ENCODE measurements at regions not wholly inside any gene's neighbourhood (a gene's known extent, or its start where the extent isn't known, plus 50 kb on each side); places are given as distances from the start of the nearest gene placed in this dataset.

DNA sequence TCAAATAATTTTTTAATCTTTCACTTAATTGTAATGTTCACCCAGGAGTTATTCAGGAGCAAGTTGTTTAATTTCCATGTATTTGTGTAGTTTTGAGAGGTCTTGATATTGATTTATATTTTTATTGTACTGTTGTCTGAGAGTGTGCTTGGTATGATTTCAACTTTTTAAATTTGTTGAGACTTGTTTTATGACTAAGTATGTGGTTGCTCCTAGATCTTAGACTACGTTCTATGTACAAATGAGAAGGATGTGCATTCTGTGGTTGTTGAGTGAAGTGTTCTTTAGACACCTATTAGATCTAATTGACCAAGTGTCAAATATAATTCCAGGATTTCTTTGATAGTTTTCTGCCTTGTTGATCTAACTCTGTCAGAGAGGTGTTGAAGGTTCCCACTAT lies 353.3 kb upstream of the GNPDA2 start:
- H3K36me3 ChIP-seq, result no peaks in the 10 kb centered on the region
- DNase-seq, result no peak
- H3K27ac ChIP-seq, result no peak overlapping the region
- no peaks in the 10 kb centered on the region for H3K9me3 ChIP-seq
- intact Hi-C loops (cut with DNase I), result no loop called here
- H3K27me3 ChIP-seq, result no peaks in the 10 kb centered on the region
- no peak for TF ChIP-seq EP300 (IDR thresholded peaks at IDR 0.05)
- no peak for TF ChIP-seq POLR2A (IDR thresholded peaks at IDR 0.05)
- no peak for TF ChIP-seq CTCF (IDR thresholded peaks at IDR 0.05)
- H3K4me3 ChIP-seq, result no peak overlapping the region
- 69 to 92% (median 80%) methylated on average over 1 of the region's 1 CpG for WGBS, 3 donors
- no peaks in the 10 kb centered on the region for H3K4me1 ChIP-seq (ENCODE audit: insufficient read depth)

GRCh38 chr4:45078201-45078600 lies 351.8 kb upstream of the GNPDA2 start:
- TF ChIP-seq CTCF (IDR thresholded peaks at IDR 0.05) (no peak), POLR2A (IDR thresholded peaks at IDR 0.05) (no peak), EP300 (IDR thresholded peaks at IDR 0.05) (no peak)
- Histone ChIP-seq H3K9me3 (no peaks in the 10 kb centered on the region), H3K27ac (no peak overlapping the region), H3K27me3 (no peaks in the 10 kb centered on the region), H3K4me3 (no peak overlapping the region), H3K4me1 (ENCODE audit: insufficient read depth) (no peaks in the 10 kb centered on the region), H3K36me3 (no peaks in the 10 kb centered on the region)
- intact Hi-C loops (cut with DNase I), result no loop called here
- no peak for DNase-seq

GRCh38 chr4:45072981-45073380 lies 346.6 kb upstream of the GNPDA2 start:
- DNase-seq, result no peak
- intact Hi-C loops (cut with DNase I), result no loop called here
- H3K27me3 ChIP-seq, result no peaks in the 10 kb centered on the region
- H3K4me3 ChIP-seq, result no peak overlapping the region
- H3K9me3 ChIP-seq, result no peaks in the 10 kb centered on the region
- TF ChIP-seq POLR2A (IDR thresholded peaks at IDR 0.05) (no peak), EP300 (IDR thresholded peaks at IDR 0.05) (no peak), CTCF (IDR thresholded peaks at IDR 0.05) (no peak)
- no peak overlapping the region for H3K27ac ChIP-seq
- H3K4me1 ChIP-seq (ENCODE audit: insufficient read depth), result no peaks in the 10 kb centered on the region
- H3K36me3 ChIP-seq, result no peaks in the 10 kb centered on the region
- WGBS, 3 donors, result 75 to 93% (median 86%) methylated on average over 3 of the region's 3 CpGs

DNA sequence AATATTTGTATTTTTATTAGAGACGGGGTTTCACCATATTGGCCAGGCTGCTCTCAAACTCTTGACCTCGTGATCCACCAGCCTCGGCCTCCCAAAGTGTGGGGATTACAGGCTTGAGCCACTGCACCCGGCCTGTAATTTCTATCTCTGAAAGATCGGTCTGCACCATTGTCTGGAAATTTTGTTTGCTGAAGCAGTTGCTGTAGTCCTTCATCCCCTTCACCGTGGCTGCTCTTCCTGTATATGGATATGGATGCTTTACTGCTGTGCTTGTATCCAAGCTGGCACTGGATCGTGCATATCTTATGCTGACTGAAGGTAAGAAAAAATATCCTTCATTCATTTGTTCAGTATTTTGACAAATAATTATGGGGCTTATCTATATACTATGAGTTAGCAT lies 338.4 kb upstream of the GNPDA2 start:
- no peaks in the 10 kb centered on the region for H3K27me3 ChIP-seq
- 83 to 91% (median 85%) methylated on average over 7 of the region's 7 CpGs for WGBS, 3 donors
- intact Hi-C loops (cut with DNase I), result no loop called here
- H3K4me3 ChIP-seq, result no peak overlapping the region
- H3K36me3 ChIP-seq, result no peaks in the 10 kb centered on the region
- H3K4me1 ChIP-seq (ENCODE audit: insufficient read depth), result no peaks in the 10 kb centered on the region
- H3K27ac ChIP-seq, result no peak overlapping the region
- no peak for DNase-seq
- no peaks in the 10 kb centered on the region for H3K9me3 ChIP-seq
- TF ChIP-seq CTCF (IDR thresholded peaks at IDR 0.05), result no peak
- no peak for TF ChIP-seq POLR2A (IDR thresholded peaks at IDR 0.05)
- no peak for TF ChIP-seq EP300 (IDR thresholded peaks at IDR 0.05)

- Histone ChIP-seq H3K27ac (no peak overlapping the region), H3K4me1 (ENCODE audit: insufficient read depth) (no peaks in the 10 kb centered on the region), H3K27me3 (no peaks in the 10 kb centered on the region), H3K9me3 (no peaks in the 10 kb centered on the region), H3K36me3 (no peaks in the 10 kb centered on the region), H3K4me3 (no peak overlapping the region)
- DNase-seq, result no peak
- intact Hi-C loops (cut with DNase I), result no loop called here
- TF ChIP-seq POLR2A (IDR thresholded peaks at IDR 0.05), result no peak
- TF ChIP-seq CTCF (IDR thresholded peaks at IDR 0.05), result no peak
- 1 to 2% (median 2%) methylated on average over 1 of the region's 1 CpG for WGBS, 3 donors
Observed at GRCh38 chr4:45063696-45064095, 337.3 kb upstream of the GNPDA2 start.
